ENCODE measurements at regions not wholly inside any gene's neighbourhood (a gene's known extent, or its start where the extent isn't known, plus 50 kb on each side); places are given as distances from the start of the nearest gene placed in this dataset.
"Not testable (repeated sequence)": the region's sequence is repeated elsewhere in the genome, so short reads cannot be mapped to it uniquely, and the experiment has no call there.

DNA sequence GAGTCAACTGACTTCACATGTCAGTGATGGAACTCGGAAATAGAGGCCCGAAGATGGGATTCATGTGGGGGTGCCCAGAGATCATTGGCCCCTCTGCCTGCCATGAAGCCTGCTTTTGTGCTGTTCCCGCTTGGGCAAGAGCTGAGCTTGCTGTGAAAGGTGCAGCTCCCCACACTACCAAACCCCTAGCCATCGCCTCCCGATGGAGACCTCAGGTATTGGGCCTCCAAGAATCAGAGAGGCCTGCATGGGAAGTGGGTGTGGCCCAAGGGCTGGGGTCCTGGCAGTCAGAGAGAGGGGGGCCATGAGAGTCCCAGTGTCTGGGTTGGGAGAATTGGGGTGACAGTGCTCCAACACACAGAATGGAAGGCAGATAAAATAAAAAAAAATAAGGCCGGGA is 160.9 kb downstream of the SOD2 start:
- no peak for DNase-seq (ENCODE audit: low read depth)
- H3K4me3 ChIP-seq (replicated peaks; ENCODE audit: low read depth, low read length): no peak overlapping the region
- TF ChIP-seq, protein P1, sequence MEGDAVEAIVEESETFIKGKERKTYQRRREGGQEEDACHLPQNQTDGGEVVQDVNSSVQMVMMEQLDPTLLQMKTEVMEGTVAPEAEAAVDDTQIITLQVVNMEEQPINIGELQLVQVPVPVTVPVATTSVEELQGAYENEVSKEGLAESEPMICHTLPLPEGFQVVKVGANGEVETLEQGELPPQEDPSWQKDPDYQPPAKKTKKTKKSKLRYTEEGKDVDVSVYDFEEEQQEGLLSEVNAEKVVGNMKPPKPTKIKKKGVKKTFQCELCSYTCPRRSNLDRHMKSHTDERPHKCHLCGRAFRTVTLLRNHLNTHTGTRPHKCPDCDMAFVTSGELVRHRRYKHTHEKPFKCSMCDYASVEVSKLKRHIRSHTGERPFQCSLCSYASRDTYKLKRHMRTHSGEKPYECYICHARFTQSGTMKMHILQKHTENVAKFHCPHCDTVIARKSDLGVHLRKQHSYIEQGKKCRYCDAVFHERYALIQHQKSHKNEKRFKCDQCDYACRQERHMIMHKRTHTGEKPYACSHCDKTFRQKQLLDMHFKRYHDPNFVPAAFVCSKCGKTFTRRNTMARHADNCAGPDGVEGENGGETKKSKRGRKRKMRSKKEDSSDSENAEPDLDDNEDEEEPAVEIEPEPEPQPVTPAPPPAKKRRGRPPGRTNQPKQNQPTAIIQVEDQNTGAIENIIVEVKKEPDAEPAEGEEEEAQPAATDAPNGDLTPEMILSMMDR (IDR thresholded peaks at IDR 0.05; ENCODE audit: low read length, missing control alignments): no peak

DNA sequence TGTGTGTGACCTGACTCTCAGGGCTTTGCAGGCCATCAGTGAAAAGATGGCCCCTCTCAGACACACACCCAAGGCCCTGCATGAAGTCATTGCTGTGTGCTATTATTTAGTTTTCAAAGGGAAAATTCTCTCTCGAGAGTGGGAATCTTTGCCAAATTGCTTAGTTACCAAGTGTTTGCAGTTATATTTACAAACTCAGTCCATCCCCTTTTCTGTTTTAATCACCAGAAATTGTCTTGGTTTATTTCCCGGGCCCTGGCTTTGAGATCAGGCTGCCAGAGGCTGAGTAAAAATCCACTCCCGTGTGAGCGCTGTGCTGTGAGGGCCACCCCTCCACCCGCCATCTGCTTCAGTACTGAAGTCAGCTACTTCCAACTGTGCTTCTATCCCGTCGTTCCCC is 163.1 kb downstream of the SOD2 start:
- DNase-seq (ENCODE audit: low read depth): no peak
- H3K4me3 ChIP-seq (replicated peaks; ENCODE audit: low read depth, low read length): no peak overlapping the region
- TF ChIP-seq, protein P1 (IDR thresholded peaks at IDR 0.05; ENCODE audit: low read length, missing control alignments): no peak

DNA sequence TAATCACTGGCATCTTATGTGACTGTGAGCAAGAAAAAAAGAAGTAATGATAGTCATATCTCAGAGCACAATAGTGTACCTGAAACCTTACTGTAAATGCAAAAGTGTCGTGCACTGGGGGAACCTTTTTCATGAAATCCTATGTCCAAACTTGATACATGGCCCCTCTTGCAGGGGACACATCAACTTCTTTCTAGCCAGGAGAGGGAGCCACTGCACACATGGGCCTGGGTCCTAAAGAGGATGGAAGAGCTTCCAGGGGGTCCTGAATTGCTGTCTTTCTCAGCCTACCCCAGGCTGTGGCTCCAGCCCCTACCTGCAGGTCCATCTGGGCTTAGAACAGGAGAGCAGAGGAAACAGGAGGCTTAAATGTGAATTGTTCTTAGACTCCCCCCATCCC is 165.7 kb downstream of the SOD2 start:
- TF ChIP-seq, protein P1 (IDR thresholded peaks at IDR 0.05; ENCODE audit: low read length, missing control alignments): no peak
- H3K4me3 ChIP-seq (replicated peaks; ENCODE audit: low read depth, low read length): no peak overlapping the region
- no peak for DNase-seq (ENCODE audit: low read depth)

DNA sequence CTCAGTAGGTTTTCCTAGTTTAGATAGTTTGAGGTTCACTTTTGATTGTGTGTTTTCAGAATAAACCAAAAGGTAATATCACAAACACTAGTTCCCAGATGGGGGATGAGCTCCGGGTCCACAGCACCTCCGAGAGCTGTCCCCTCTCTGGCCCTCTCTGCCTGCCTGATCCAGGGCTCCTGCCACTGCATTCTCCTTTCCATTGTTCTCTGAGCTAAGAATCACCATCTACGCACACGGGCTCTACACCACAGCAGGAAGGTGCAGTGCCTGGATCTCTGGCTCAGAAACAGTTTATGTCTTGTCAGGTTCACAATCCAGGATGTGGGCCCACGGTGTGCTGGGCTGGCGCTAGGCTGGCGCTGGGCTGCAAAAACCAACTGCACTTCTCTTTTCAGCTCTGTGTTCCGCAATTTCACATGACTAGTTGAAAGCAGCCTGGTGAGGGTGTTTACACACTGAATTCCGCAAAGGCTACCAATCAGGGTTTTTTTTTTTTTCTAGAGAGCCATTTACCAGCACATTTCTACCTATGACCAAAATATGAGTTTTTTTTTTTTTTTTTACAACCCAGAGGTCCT is 167.5 kb downstream of the SOD2 start:
- no peak overlapping the region for H3K4me3 ChIP-seq (replicated peaks; ENCODE audit: low read depth, low read length)
- no peak for DNase-seq (ENCODE audit: low read depth)
- TF ChIP-seq, protein P1 (IDR thresholded peaks at IDR 0.05; ENCODE audit: low read length, missing control alignments): no peak

DNA sequence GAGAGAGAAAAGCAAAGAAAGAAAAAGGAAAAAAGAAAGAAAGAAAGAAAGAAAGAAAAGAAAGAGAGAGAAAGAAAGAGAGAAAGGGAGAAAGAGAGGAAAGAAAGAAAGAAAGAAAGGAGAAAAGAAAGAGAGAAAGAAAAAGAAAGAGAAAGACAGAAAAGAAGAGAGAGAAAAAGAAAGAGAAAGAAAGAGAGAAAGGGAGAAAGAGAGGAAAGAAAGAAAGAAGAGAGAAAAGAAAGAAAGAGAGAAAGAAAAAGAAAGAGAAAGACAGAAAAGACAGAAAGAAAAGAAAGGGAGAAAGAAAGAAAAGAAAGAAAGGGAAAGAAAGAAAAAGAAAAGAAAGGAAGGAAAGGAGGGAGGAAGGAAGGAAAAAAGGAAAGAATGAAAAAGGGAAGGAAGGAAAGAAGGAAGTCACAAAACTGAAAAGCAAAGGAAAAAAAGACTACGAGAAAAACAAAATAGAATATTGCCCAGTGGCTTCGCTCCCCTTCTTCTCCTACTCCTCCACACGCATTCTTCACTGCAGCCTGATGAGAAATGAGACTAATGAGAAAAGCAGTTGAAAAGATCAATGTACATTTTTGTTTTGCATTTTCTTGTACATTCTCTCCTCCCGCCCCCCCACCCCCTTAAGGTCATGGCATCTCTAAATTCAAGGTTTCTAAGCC is 170.0 kb downstream of the SOD2 start:
- no peak for DNase-seq (ENCODE audit: low read depth)
- H3K4me3 ChIP-seq (replicated peaks; ENCODE audit: low read depth, low read length): no peak overlapping the region
- TF ChIP-seq, protein P1 (IDR thresholded peaks at IDR 0.05; ENCODE audit: low read length, missing control alignments): no peak

DNA sequence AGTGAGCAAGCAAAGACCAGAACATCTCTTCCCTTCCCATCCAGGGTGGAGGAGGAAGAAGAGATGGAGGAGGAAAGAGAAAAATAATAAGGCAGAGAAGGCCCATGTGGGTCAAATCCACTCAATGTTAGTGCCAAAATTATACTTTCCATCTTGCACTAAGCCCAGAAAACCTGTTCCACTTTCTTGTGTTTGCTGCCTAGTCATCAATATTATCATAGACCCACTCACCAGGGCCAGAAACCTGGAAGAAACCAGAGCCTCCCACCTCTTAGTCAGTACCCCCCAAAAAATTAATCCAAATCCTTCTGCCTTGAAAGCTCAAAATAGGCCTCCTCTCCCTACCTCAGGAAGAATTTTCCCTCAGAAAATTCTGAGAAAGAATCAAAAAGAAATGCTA is 171.1 kb downstream of the SOD2 start:
- no peak for DNase-seq (ENCODE audit: low read depth)
- no peak overlapping the region for H3K4me3 ChIP-seq (replicated peaks; ENCODE audit: low read depth, low read length)
- TF ChIP-seq, protein P1 (IDR thresholded peaks at IDR 0.05; ENCODE audit: low read length, missing control alignments): no peak

DNA sequence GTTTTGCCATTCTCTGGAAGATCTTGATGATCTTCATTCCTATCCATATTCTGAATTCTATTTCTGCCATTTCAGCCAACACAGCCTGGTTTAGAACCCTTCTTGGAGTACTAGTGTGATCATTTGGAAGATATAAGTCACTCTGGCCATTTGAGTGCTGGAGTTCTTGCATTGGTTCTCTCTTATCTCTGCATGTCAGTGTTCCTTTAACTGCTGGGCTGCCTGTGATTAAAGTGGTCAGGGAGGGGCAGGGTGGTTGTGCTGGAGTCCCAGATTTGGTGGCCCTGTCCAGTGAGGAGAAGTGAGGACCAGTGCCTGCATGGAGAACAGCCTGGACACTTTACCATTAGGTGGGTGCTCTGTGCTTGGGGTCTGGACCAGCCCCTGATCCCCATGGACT is 173.0 kb downstream of the SOD2 start:
- TF ChIP-seq, protein P1 (IDR thresholded peaks at IDR 0.05; ENCODE audit: low read length, missing control alignments): no peak
- H3K4me3 ChIP-seq (replicated peaks; ENCODE audit: low read depth, low read length): no peak overlapping the region
- no peak for DNase-seq (ENCODE audit: low read depth)

DNA sequence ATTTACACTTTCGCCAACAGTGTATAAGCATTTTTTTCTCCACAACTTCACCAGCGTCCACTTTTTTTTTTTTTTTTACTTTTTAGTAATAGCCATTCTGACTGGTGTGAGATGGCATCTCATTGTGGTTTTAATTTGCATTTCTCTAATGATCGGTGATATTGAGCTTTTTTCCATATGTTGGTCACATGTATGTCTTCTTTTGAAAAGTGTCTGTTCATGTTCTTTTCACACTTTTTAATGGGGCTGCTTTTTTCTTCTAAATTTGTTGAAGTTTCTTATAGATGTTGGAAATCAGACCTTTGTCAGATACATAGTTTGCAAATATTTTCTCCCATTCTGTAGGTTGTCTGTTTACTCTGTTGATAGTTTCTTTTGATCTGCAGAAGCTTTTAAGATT is 177.2 kb downstream of the SOD2 start:
- DNase-seq (ENCODE audit: low read depth); H3K4me3 ChIP-seq (replicated peaks; ENCODE audit: low read depth, low read length): not testable (repeated sequence)
